ENCODE measurements at regions not wholly inside any gene's neighbourhood (a gene's known extent, or its start where the extent isn't known, plus 50 kb on each side); places are given as distances from the start of the nearest gene placed in this dataset.
A peak's percentile ranks its signal among the peaks of the same experiment; 100 is the strongest.

DNA sequence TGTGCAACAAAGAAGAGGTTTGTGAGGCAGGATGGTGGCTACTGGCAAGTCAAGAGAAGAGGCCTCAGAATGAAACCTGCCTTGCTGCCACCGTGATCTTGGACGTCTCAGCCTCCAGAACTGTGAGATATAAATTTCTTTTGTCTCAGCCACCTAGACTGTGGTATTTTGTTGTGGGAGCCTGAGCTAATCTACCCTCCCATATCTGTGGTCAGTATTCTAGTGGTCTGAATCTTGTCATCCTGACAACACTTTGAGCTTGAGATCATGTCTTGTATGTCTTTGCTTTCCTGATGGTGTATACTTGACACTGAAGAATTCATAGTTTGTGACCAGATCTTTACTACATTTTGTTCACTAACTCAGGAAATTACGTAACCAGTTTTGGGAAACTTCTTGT is 240.6 kb upstream of the GOLIM4 start:
- Mint-ChIP-seq H3K36me3 (ENCODE audit: low read depth) (no peaks in the 10 kb centered on the region), H3K27ac (no peak overlapping the region), H3K9me3 (no peaks in the 10 kb centered on the region), H3K27me3 (ENCODE audit: low read depth) (no peaks in the 10 kb centered on the region), H3K4me1 (peaks cover 22% of the 10 kb centered on the region), H3K4me3 (no peak overlapping the region)
- TF ChIP-seq CTCF (IDR thresholded peaks at IDR 0.05; ENCODE audit: unreplicated experiment in 3 of 3) = no peak

- Mint-ChIP-seq H3K27ac (no peak overlapping the region), H3K4me1 (peaks cover 12% of the 10 kb centered on the region), H3K27me3 (ENCODE audit: low read depth) (no peaks in the 10 kb centered on the region), H3K36me3 (ENCODE audit: low read depth) (no peaks in the 10 kb centered on the region), H3K9me3 (no peaks in the 10 kb centered on the region), H3K4me3 (no peak overlapping the region)
- TF ChIP-seq CTCF (IDR thresholded peaks at IDR 0.05; ENCODE audit: unreplicated experiment in 3 of 3) = no peak
Measured at GRCh38 chr3:168333410-168333935, 237.7 kb upstream of the GOLIM4 start.

GRCh38 chr3:168331756-168332155 is 236.0 kb upstream of the GOLIM4 start:
- Mint-ChIP-seq H3K9me3 (no peaks in the 10 kb centered on the region), H3K4me3 (no peak overlapping the region), H3K4me1 (peaks cover 24% of the 10 kb centered on the region), H3K36me3 (ENCODE audit: low read depth) (no peaks in the 10 kb centered on the region), H3K27me3 (ENCODE audit: low read depth) (no peaks in the 10 kb centered on the region), H3K27ac (peak overlapping the region in 1 of 3 experiments; percentile 5)
- TF ChIP-seq CTCF (IDR thresholded peaks at IDR 0.05; ENCODE audit: unreplicated experiment in 3 of 3) = no peak

GRCh38 chr3:168330983-168331382 is 235.3 kb upstream of the GOLIM4 start:
- H3K27ac Mint-ChIP-seq = no peak overlapping the region
- no peak for TF ChIP-seq CTCF (IDR thresholded peaks at IDR 0.05; ENCODE audit: unreplicated experiment in 3 of 3)
- H3K27me3 Mint-ChIP-seq (ENCODE audit: low read depth) = no peaks in the 10 kb centered on the region
- no peaks in the 10 kb centered on the region for H3K9me3 Mint-ChIP-seq
- no peaks in the 10 kb centered on the region for H3K36me3 Mint-ChIP-seq (ENCODE audit: low read depth)
- no peak overlapping the region for H3K4me3 Mint-ChIP-seq
- H3K4me1 Mint-ChIP-seq = peaks cover 24% of the 10 kb centered on the region

DNA sequence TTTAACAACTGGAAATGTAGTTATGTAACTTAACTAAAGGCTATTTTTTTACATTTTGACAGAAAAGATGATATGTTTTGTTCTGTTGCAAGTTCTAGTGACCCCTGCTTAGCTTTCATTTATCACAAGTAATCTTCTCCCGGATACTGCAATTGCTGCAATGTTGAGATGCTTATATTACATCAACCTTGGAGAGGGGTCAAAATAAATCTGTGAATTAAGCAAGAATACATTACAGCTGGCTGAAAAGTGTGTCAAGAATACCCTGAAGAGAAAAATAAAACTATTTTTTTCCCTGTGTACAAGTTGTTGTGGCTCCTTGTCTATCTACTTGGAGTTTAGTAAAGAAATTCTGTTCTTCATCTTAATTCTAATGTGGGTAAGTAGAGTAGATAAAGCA is 232.1 kb upstream of the GOLIM4 start:
- no peaks in the 10 kb centered on the region for H3K9me3 Mint-ChIP-seq
- TF ChIP-seq CTCF (IDR thresholded peaks at IDR 0.05; ENCODE audit: unreplicated experiment in 3 of 3) = no peak
- H3K27me3 Mint-ChIP-seq (ENCODE audit: low read depth) = no peaks in the 10 kb centered on the region
- H3K4me1 Mint-ChIP-seq = peaks cover 19% of the 10 kb centered on the region
- H3K27ac Mint-ChIP-seq = peak overlapping the region; percentile 58 to 87 (median 66)
- no peak overlapping the region for H3K4me3 Mint-ChIP-seq
- no peaks in the 10 kb centered on the region for H3K36me3 Mint-ChIP-seq (ENCODE audit: low read depth)

GRCh38 chr3:168325684-168326083 is 230.0 kb upstream of the GOLIM4 start:
- no peak for TF ChIP-seq CTCF (IDR thresholded peaks at IDR 0.05; ENCODE audit: unreplicated experiment in 3 of 3)
- no peaks in the 10 kb centered on the region for H3K27me3 Mint-ChIP-seq (ENCODE audit: low read depth)
- no peaks in the 10 kb centered on the region for H3K9me3 Mint-ChIP-seq
- peaks cover 12% of the 10 kb centered on the region for H3K4me1 Mint-ChIP-seq
- H3K36me3 Mint-ChIP-seq (ENCODE audit: low read depth) = no peaks in the 10 kb centered on the region
- no peak overlapping the region for H3K27ac Mint-ChIP-seq
- no peak overlapping the region for H3K4me3 Mint-ChIP-seq

Data from nephron (organoid).